H1 (cell line): ENCODE measurements at regions not wholly inside any gene's neighbourhood (a gene's known extent, or its start where the extent isn't known, plus 50 kb on each side); places are given as distances from the start of the nearest gene placed in this dataset.

Experiments used
- KDM1A ChIP-seq: fragments of 200-600, 300-600 bp; sonication (generic); IDR thresholded peaks from 2 replicates; pipeline ENCODE4 v1.7.1; 2016; ENCODE audit warnings: mild to moderate bottlenecking, low read length, borderline replicate concordance
- MAX ChIP-seq: IDR thresholded peaks from 2 replicates; pipeline ENCODE4 v1.6.1; 2012; ENCODE audit warnings: inconsistent platforms

- no peak for TF ChIP-seq KDM1A
- no peak for TF ChIP-seq MAX
Measured at GRCh38 chr13:65921933-65922332, 1308.2 kb downstream of the PCDH9 start (continued).
